ENCODE measurements at regions not wholly inside any gene's neighbourhood (a gene's known extent, or its start where the extent isn't known, plus 50 kb on each side); places are given as distances from the start of the nearest gene placed in this dataset.

DNA sequence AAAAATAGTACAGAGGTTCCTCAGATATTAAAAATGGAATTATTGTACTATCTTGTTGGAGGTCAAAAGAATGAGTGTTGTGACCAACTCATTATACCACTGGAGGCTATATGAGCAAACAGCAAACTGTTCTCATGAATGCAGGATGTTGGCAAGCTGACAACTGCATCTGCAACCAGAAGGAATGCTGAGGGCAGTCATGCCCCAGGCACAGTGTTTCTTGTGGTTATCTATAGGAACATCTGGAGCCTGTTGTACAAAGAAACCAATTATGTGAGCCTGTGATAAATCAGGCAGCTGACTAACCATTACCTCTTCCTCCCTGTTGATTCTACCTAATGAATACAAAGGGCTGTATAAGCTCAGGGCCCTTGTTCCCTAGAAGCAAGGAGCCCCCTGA lies 2057.1 kb downstream of the TP53TG3F start:
- TF ChIP-seq, protein P1, sequence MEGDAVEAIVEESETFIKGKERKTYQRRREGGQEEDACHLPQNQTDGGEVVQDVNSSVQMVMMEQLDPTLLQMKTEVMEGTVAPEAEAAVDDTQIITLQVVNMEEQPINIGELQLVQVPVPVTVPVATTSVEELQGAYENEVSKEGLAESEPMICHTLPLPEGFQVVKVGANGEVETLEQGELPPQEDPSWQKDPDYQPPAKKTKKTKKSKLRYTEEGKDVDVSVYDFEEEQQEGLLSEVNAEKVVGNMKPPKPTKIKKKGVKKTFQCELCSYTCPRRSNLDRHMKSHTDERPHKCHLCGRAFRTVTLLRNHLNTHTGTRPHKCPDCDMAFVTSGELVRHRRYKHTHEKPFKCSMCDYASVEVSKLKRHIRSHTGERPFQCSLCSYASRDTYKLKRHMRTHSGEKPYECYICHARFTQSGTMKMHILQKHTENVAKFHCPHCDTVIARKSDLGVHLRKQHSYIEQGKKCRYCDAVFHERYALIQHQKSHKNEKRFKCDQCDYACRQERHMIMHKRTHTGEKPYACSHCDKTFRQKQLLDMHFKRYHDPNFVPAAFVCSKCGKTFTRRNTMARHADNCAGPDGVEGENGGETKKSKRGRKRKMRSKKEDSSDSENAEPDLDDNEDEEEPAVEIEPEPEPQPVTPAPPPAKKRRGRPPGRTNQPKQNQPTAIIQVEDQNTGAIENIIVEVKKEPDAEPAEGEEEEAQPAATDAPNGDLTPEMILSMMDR (conservative IDR thresholded peaks at IDR 0.05), result no peak
- no peak for TF ChIP-seq ZFX (IDR thresholded peaks at IDR 0.05)

Data from C4-2B (cell line).